NCI-H748 (cell line): ENCODE measurements at regions not wholly inside any gene's neighbourhood (a gene's known extent, or its start where the extent isn't known, plus 50 kb on each side); places are given as distances from the start of the nearest gene placed in this dataset.
"Not testable (repeated sequence)": the region's sequence is repeated elsewhere in the genome, so short reads cannot be mapped to it uniquely, and the experiment has no call there.

Source experiments
- DNase-seq: peaks from one replicate; lab custom pipeline; 2025; ENCODE audit not compliant: unreplicated experiment; lab: John Stamatoyannopoulos, UW

DNA sequence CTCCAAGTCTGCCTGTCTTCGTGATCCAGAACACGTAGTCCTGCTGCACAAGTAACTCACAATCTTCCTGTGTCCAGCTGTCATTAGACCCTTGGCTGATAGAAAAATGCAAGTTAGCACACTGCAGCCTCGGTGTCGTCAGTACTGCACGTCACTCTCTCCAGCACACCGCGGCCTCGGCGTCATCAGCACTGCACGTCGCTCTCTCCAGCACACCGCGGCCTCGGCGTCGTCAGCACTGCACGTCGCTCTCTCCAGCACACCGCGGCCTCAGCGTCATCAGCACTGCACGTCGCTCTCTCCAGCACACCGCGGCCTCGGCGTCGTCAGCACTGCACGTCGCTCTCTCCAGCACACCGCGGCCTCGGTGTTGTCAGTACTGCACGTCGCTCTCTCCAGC lies 160.0 kb downstream of the FOXL1 start:
- DNase-seq = not testable (repeated sequence)

DNA sequence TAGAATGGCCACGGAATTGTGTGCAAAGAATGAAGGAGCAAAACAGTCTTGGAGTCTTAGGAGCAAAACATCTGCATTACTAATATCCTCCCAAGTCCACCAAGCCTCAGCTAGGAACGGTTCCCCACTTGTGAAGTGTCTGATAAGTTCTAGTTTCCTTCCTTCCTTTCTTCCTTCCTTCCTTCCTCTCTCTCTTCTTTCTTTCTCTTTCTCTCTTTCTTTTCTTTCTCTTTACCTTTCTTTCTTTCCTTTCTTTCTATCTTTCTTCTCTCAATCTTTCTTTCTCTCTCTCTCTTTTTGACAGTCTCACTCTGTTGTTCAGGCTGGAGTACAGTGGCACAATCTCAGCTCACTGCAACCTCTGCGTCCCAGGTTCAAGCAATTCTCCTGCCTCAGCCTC lies 160.8 kb downstream of the FOXL1 start:
- no peak for DNase-seq

DNA sequence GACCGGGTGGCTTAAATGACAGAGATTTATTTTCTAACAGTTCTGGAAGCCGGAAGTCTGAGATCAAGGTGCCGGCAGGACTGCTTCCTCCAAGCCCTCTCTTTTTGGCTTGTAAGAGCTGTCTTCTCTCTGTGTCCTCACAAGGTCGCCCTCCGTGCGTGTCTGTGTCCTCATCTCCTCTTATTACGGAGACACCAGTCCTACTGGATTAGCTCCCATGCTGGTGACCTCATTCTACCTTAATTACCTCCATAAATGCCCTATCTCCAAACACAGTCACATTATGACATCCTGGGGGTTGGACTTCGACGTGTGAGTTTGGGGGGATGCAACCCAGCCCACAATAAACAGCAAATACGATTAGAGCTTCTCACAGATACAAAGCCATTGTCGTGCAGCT lies 161.5 kb downstream of the FOXL1 start:
- DNase-seq = no peak

DNA sequence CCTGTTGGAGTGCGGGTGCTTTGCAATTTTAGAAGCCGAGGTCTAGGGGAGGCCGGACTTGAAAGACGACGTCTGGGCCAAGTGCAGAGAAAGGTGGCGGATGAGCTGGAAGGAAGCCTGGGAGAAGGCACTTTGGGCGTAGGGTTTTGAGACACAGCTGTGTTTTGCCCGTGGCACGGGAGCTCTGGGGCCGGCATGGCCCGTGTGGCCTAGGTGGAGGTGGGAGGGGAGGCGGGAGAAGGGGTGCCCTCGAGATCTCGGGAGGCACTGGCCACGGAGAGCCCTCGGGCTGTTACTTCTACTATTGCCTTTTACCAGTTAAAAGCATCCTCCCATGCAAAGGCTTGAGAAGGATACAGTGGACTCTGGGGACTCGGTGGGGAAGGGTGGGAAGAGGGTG lies 161.9 kb downstream of the FOXL1 start:
- no peak for DNase-seq

- no peak for DNase-seq
Observed at GRCh38 chr16:86740906-86741799, 162.8 kb downstream of the FOXL1 start.

DNA sequence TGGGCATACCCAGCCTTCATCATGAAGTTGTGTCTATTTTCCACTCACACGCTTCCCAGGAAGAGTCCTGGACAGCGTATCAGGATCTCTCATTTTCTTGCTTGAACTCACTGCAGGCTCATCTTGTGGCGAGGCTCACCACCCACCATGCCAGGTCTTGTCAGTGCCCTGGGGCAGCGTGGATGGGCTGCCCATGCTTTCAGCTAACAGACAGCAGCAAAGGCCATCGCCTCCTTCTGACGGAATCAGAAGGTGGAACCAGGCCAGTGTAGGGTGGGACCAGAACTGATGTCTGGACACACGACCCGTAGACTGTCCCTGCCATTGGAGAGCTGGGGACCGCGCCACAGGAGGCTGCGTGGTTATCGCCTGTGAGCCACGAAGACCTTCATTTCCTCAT lies 169.4 kb downstream of the FOXL1 start:
- DNase-seq = no peak

GRCh38 chr16:86748652-86749051 lies 170.3 kb downstream of the FOXL1 start:
- DNase-seq = no peak

- no peak for DNase-seq
Observed at GRCh38 chr16:86751076-86752030, 173.0 kb downstream of the FOXL1 start.

GRCh38 chr16:86752582-86753175 lies 174.3 kb downstream of the FOXL1 start:
- no peak for DNase-seq

- no peak for DNase-seq
Observed at GRCh38 chr16:86753399-86753798, 175.1 kb downstream of the FOXL1 start.

- no peak for DNase-seq
Observed at GRCh38 chr16:86755571-86756006, 177.2 kb downstream of the FOXL1 start.

- DNase-seq = no peak
Observed at GRCh38 chr16:86756882-86757703, 178.7 kb downstream of the FOXL1 start.

GRCh38 chr16:86757704-86758040 lies 179.3 kb downstream of the FOXL1 start:
- no peak for DNase-seq

- no peak for DNase-seq
Observed at GRCh38 chr16:86758932-86759331, 180.6 kb downstream of the FOXL1 start.

DNA sequence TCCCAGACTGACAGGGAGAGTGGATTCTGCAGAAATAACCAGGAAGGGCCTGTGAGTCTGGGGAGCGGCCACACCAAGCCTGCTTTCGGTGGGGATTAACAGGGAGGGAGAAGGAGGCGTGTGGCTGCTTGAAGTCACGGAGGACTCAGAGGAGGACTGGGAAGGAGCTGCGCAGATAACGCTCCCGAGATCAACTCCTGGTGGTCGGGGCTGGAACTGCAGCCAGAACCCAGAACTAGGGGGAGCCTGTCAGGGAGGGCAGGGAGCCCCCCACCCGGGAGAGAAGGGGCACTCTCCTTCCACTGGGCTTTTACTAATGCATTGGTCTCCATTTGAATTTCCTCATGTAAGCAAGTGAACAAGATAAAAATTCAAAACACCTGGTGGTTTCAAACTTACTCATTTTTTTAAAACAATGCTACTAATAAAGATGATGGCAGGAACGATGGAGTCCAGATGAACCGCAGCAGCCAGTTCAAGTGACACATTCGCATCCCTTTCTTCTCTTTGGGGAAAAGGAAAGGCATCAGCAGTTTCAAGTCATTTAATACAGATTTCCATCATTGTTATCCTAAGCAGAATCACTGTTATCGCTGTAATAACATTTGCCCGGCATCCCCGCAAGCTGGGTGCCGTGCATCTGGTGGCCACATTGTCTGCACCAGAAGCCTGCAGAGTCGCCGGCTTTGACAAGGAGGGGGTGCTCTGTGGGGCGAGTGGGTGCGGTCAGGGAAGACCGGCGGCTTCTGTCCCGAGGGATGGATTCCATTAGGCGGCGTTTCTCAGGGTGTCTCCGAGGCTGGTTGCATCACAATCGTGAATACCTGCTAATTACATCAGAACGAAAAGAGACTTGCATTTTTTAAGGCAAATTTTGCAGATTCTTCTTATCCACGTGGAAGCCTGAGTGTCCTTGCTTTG lies 183.0 kb downstream of the FOXL1 start:
- peak; percentile 16 for DNase-seq

- DNase-seq = no peak
Observed at GRCh38 chr16:86762095-86762494, 183.7 kb downstream of the FOXL1 start.

DNA sequence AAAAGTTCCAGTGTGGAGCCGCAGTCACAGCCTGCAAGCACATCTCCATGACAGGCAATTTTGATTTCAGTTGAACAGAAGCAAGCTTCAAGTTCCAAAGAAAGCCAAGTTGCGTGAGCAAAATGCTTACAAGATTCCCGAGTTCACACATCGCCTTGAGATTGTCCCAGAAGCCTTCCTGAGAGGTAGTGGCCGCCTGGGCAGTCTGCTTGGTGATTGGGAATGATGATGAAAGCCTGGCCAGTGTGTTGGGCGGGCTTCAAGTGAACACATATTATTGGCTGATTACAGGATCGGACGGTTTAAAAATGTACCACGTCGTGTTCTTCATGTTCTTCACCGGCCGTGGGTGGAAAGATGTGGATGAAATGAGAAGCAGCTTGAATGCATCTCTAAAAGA lies 185.5 kb downstream of the FOXL1 start:
- DNase-seq = no peak

GRCh38 chr16:86764551-86764950 lies 186.2 kb downstream of the FOXL1 start:
- no peak for DNase-seq

DNA sequence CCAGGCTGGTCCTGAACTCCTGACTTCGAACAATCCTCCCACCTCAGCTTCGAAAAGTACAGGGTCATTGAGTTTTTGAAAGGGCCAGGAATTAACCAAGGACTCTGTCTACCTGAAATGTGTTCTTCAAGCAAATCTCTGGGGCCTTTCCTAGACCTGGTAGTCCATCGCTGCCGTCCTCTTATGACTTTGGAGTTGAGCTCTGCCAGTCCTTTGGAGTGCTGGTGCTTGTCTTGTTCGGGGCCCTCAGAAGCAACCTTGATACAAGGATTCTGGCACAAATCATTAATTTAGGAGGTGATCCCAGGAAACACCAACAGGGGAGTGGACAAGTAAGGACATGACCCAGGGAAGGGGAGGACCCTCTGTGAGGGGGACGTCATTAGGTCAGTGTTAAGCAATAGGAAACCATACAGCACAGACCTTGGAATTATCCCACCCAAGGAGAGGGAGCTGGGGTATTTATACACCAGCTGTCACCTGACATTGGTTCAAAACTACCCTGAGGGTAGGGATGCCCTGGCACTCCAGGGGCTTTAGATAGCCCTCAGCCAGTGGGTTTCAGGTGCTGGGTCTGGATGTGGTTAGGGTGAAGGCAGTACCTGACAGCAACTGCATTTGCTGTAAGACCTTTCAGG lies 187.2 kb downstream of the FOXL1 start:
- DNase-seq = no peak
